ENCODE measurements at regions not wholly inside any gene's neighbourhood (a gene's known extent, or its start where the extent isn't known, plus 50 kb on each side); places are given as distances from the start of the nearest gene placed in this dataset.

- no peaks in the 10 kb centered on the region for H3K36me3 ChIP-seq
- no peak overlapping the region for H3K4me3 ChIP-seq
- no peaks in the 10 kb centered on the region for H3K4me1 ChIP-seq
- intact Hi-C loops (cut with DNase I; ENCODE audit: low total_unique reads) = no loop called here
- no peak for TF ChIP-seq POLR2A (IDR thresholded peaks at IDR 0.05)
- TF ChIP-seq, protein P1, sequence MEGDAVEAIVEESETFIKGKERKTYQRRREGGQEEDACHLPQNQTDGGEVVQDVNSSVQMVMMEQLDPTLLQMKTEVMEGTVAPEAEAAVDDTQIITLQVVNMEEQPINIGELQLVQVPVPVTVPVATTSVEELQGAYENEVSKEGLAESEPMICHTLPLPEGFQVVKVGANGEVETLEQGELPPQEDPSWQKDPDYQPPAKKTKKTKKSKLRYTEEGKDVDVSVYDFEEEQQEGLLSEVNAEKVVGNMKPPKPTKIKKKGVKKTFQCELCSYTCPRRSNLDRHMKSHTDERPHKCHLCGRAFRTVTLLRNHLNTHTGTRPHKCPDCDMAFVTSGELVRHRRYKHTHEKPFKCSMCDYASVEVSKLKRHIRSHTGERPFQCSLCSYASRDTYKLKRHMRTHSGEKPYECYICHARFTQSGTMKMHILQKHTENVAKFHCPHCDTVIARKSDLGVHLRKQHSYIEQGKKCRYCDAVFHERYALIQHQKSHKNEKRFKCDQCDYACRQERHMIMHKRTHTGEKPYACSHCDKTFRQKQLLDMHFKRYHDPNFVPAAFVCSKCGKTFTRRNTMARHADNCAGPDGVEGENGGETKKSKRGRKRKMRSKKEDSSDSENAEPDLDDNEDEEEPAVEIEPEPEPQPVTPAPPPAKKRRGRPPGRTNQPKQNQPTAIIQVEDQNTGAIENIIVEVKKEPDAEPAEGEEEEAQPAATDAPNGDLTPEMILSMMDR (IDR thresholded peaks at IDR 0.05) = no peak
- H3K9me3 ChIP-seq = no peaks in the 10 kb centered on the region
- no peak overlapping the region for H3K27ac ChIP-seq
- no peak for DNase-seq
- H3K27me3 ChIP-seq = no peaks in the 10 kb centered on the region
Observed at GRCh38 chr10:60627778-60628748, 150.2 kb upstream of the CDK1 start.

DNA sequence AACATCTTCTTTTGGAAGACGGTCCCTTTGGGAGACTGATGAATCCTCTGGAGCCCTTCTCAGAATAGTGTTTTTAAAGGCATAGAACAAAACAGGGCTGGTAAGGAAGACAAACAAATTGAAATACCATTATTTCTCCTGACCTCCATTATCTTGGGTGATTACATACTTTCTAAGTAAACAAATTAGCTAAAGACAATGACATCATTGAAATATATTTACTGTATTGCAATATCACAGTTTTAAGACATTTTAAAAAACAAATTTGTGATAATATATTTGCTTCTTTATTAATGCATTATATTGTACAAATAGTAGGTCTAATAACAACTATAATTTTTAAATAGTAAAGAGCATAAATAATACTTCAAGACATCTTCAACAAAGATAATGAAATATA, 152.2 kb upstream of the CDK1 start:
- H3K36me3 ChIP-seq = no peaks in the 10 kb centered on the region
- intact Hi-C loops (cut with DNase I; ENCODE audit: low total_unique reads) = no loop called here
- DNase-seq = no peak
- TF ChIP-seq, protein P1 (IDR thresholded peaks at IDR 0.05) = no peak
- TF ChIP-seq POLR2A (IDR thresholded peaks at IDR 0.05) = no peak
- H3K27me3 ChIP-seq = no peaks in the 10 kb centered on the region
- H3K9me3 ChIP-seq = no peaks in the 10 kb centered on the region
- no peak overlapping the region for H3K4me3 ChIP-seq
- no peaks in the 10 kb centered on the region for H3K4me1 ChIP-seq
- H3K27ac ChIP-seq = no peak overlapping the region

DNA sequence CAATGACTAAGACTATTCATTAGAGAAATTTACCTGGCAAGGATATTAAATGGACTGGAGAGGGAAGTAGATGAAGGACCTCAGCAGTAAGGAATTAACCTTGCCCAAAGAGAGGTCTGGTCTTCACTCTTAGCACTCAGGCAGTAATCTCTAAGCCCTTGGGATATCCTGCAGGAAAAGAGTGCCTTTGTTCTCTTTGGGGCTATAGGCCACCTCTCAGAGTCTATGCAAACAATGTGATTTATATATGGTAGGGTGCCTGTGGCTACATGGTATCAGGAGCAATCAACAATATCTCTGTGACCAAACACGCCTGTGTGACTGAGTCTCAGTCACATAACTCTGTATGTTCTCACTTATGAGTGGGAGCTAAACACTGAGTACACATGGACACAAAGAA, 154.7 kb upstream of the CDK1 start:
- Histone ChIP-seq H3K36me3 (no peaks in the 10 kb centered on the region), H3K4me3 (no peak overlapping the region), H3K27me3 (no peaks in the 10 kb centered on the region), H3K4me1 (no peaks in the 10 kb centered on the region), H3K27ac (no peak overlapping the region), H3K9me3 (no peaks in the 10 kb centered on the region)
- no peak for DNase-seq
- intact Hi-C loops (cut with DNase I; ENCODE audit: low total_unique reads) = no loop called here
- TF ChIP-seq, protein P1 (IDR thresholded peaks at IDR 0.05) = no peak
- TF ChIP-seq POLR2A (IDR thresholded peaks at IDR 0.05) = no peak

GRCh38 chr10:60621018-60621417, 157.3 kb upstream of the CDK1 start:
- no peak overlapping the region for H3K27ac ChIP-seq
- no peaks in the 10 kb centered on the region for H3K9me3 ChIP-seq
- H3K36me3 ChIP-seq = no peaks in the 10 kb centered on the region
- intact Hi-C loops (cut with DNase I; ENCODE audit: low total_unique reads) = no loop called here
- no peaks in the 10 kb centered on the region for H3K27me3 ChIP-seq
- DNase-seq = no peak
- no peak overlapping the region for H3K4me3 ChIP-seq
- no peaks in the 10 kb centered on the region for H3K4me1 ChIP-seq
- TF ChIP-seq, protein P1 (IDR thresholded peaks at IDR 0.05) = no peak
- no peak for TF ChIP-seq POLR2A (IDR thresholded peaks at IDR 0.05)

DNA sequence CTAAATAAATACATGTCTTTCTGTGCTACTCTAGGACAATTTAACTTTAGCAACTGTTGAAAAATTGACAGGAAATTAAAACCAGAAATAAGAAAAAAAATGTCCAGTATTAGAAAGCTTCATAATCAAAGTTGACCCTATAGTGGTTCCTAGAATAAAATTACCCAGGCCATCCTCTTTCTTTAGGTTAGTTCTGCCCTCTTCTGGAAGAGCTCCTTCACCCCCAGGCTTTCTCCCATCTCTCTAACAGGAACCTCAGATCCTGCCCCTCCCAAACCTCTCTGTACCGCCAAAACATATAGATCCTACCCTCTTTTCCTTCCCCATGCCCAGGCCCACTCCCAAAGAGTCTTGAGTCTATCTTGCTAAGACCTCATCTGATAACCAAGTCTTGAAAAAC, 159.4 kb upstream of the CDK1 start:
- no peaks in the 10 kb centered on the region for H3K27me3 ChIP-seq
- H3K36me3 ChIP-seq = no peaks in the 10 kb centered on the region
- no peaks in the 10 kb centered on the region for H3K4me1 ChIP-seq
- H3K4me3 ChIP-seq = no peak overlapping the region
- no peak for DNase-seq
- intact Hi-C loops (cut with DNase I; ENCODE audit: low total_unique reads) = no loop called here
- no peaks in the 10 kb centered on the region for H3K9me3 ChIP-seq
- no peak overlapping the region for H3K27ac ChIP-seq
- TF ChIP-seq, protein P1 (IDR thresholded peaks at IDR 0.05) = no peak
- no peak for TF ChIP-seq POLR2A (IDR thresholded peaks at IDR 0.05)
